Fibroblast of mammary gland (primary cell): ENCODE measurements at regions not wholly inside any gene's neighbourhood (a gene's known extent, or its start where the extent isn't known, plus 50 kb on each side); places are given as distances from the start of the nearest gene placed in this dataset.

ENCODE experiments used
- DNase-seq: peaks from one replicate; pipeline ENCODE4 v3.0.0-alpha.2; 2010; ENCODE audit warnings: low read depth
- H3K4me3 ChIP-seq: 2 replicates; pipeline ENCODE4 v1.5.1; 2011; ENCODE audit warnings: low read depth, mild to moderate bottlenecking, low read length, moderate library complexity; ENCODE audit not compliant: control insufficient read depth
- CTCF ChIP-seq: conservative IDR thresholded peaks from 2 replicates; pipeline ENCODE4 v1.5.1; 2011; ENCODE audit warnings: low read depth, low read length, inconsistent platforms; ENCODE audit not compliant: control insufficient read depth, insufficient read depth

DNA sequence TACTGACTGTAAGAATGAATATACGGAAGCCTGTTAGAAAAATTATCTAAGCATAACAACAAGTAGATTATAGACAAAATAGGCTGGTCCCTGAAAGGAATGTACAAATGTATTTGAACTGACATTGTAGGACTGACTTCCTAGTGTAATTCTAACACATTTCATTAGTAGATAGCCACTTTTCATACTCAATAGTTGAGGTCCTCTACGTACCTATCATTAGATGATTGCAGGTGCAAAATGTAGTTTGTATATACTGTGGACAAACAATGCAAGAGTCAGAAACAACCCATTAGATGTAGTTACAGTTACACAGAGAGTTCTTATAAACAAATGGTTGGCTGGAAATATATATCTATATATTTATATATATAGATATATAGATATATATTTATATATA lies 402.3 kb upstream of the SLITRK6 start:
- no peak for DNase-seq
- no peak for TF ChIP-seq CTCF
- H3K4me3 ChIP-seq = no peak overlapping the region

DNA sequence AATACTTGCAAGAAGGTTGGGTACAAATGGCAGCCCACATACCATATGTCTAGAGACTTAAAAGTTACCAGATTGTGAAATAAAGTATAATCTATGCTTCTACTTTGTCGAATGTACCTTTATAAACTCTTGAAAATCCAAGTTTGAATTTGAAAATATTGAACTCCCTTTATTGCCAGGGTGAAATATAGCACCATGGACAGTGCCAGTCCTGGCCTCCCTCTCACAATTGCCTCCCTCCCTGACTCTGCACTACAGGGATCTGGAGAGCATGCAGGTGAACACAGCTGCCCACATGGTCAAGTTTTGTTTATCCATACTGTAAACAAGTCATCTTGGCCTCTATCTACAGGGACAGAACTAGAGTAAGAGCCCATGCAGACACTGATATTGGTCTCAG lies 394.1 kb upstream of the SLITRK6 start:
- TF ChIP-seq CTCF = no peak
- no peak for DNase-seq
- no peak overlapping the region for H3K4me3 ChIP-seq

- TF ChIP-seq CTCF = no peak
- DNase-seq = no peak
- no peak overlapping the region for H3K4me3 ChIP-seq
These were observed 389.0 kb upstream of the SLITRK6 start for GRCh38 chr13:86188170-86188569.

- H3K4me3 ChIP-seq = no peak overlapping the region
- TF ChIP-seq CTCF = no peak
- DNase-seq = no peak
These were observed 386.4 kb upstream of the SLITRK6 start for GRCh38 chr13:86185636-86186035.

DNA sequence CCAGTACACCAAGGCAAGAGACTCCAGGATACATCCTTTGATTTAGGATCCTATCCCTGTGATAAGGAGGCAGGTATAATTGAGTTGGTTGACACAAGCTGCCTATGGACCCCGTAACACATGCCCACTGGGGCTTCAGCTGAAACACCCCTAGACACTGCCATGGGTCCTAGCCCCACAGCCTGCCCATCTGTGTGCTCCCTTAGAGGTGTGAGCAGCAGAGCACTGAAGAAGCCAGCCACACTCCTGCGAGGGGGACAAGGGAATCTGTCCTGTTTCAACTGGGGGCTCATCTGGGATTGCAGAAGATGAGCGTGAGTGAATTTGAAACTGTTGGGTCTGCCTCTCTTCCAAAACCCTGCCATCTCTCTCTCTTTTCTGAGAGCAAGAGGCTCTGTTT lies 385.9 kb upstream of the SLITRK6 start:
- no peak overlapping the region for H3K4me3 ChIP-seq
- no peak for TF ChIP-seq CTCF
- no peak for DNase-seq

DNA sequence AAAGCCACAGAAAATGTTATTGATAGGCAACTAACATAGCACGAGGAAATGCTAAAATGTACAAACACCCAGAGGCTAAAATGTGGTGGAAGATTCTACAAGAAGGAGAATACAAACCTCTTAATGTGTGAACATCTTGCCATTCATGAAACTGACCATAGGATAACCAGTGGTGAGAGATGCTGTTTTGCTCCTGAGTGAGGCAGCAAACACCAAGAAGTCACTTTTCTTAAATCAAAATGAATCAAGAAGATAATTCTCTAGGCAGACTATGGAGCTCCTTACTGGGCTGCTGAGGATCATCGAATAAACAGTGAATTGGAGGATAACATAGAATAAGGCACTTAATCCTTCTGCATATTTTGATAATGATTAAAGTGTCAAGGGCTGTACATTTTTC lies 375.4 kb upstream of the SLITRK6 start:
- DNase-seq = no peak
- H3K4me3 ChIP-seq = no peak overlapping the region
- TF ChIP-seq CTCF = no peak

DNA sequence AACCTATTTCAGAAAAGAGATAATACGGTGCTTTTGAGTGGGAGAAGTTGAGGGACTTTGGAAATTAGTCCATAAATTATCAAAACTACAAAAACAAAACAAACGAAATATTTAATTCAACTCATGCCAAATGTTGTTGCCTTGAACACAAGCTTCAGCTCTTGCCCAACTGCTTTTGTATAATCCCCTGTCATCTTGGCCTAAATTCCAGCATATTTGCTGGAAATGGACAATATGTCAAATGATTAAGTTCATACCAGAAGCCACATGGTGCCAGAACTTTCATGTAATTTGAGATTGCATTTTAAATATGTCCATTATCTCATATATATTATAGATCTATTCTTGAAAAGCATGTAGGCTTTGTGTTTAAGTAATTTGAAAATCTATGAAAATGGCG lies 373.7 kb upstream of the SLITRK6 start:
- H3K4me3 ChIP-seq = no peak overlapping the region
- no peak for TF ChIP-seq CTCF
- DNase-seq = no peak
